ENCODE measurements at regions not wholly inside any gene's neighbourhood (a gene's known extent, or its start where the extent isn't known, plus 50 kb on each side); places are given as distances from the start of the nearest gene placed in this dataset.

DNA sequence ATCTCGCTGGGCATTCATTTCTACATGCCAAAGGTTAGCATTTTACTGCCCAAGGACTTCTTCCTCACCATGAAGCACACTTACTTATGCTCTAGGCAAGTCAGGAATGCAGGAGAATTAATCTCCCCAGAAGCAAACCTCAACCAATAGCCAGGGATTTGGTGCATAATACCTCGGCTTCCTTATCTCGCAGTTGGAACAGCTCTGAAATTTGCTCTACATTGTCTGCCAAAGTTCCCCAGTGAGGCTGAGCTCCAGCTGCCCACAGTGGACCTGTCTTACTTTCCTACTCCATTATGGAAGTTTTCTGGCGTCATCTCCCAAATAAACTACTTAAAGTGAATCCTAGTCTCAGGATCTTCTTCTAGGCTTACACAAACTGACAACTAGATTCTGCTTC, 57.6 kb upstream of the PPM1J start (continued):
- TF ChIP-seq, protein P1, sequence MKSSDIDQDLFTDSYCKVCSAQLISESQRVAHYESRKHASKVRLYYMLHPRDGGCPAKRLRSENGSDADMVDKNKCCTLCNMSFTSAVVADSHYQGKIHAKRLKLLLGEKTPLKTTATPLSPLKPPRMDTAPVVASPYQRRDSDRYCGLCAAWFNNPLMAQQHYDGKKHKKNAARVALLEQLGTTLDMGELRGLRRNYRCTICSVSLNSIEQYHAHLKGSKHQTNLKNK (CRISPR knock-in tag; IDR thresholded peaks at IDR 0.05): no peak
- no peak for TF ChIP-seq GABPB1 (CRISPR knock-in tag; IDR thresholded peaks at IDR 0.05)

GRCh38 chr1:112770724-112771123, 55.6 kb upstream of the PPM1J start:
- Mint-ChIP-seq H3K9me3 (peaks cover 31% of the 10 kb centered on the region), H3K27ac (no peak overlapping the region), H3K4me1 (peaks cover 20% of the 10 kb centered on the region), H3K4me3 (no peak overlapping the region), H3K27me3 (ENCODE audit: low read depth) (peaks cover 11% of the 10 kb centered on the region), H3K36me3 (peaks cover 25% of the 10 kb centered on the region)
- CTCF ChIA-PET: interaction anchor here (0.6 to 1.4 kb wide), 3 partner anchors 27 to 34 kb away, joined by 4 to 7 read pairs (median 4); no protein-coding TSS in a partner anchor
- TF ChIP-seq ATF3 (CRISPR knock-in tag; conservative IDR thresholded peaks at IDR 0.05) (no peak), CBFB (CRISPR knock-in tag; IDR thresholded peaks at IDR 0.05; ENCODE audit: low read depth) (no peak), GABPB1 (CRISPR knock-in tag; IDR thresholded peaks at IDR 0.05) (no peak), RORB (CRISPR knock-in tag; IDR thresholded peaks at IDR 0.05) (no peak), ZNF671 (CRISPR knock-in tag; IDR thresholded peaks at IDR 0.05) (no peak), ETV6 (CRISPR knock-in tag; IDR thresholded peaks at IDR 0.05) (no peak), ESRRA (CRISPR knock-in tag; IDR thresholded peaks at IDR 0.05; ENCODE audit: borderline replicate concordance) (no peak), USF1 (CRISPR knock-in tag; IDR thresholded peaks at IDR 0.05) (no peak), SP1 (CRISPR knock-in tag; conservative IDR thresholded peaks at IDR 0.05) (no peak), FOXJ3 (CRISPR knock-in tag; IDR thresholded peaks at IDR 0.05; ENCODE audit: borderline replicate concordance) (no peak), NR1H2 (CRISPR knock-in tag; IDR thresholded peaks at IDR 0.05) (no peak), FOXK1 (CRISPR knock-in tag; IDR thresholded peaks at IDR 0.05) (no peak), ELF4 (CRISPR knock-in tag; IDR thresholded peaks at IDR 0.05; ENCODE audit: low read depth) (no peak)
- TF ChIP-seq, protein P2, sequence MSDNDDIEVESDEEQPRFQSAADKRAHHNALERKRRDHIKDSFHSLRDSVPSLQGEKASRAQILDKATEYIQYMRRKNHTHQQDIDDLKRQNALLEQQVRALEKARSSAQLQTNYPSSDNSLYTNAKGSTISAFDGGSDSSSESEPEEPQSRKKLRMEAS (CRISPR knock-in tag; IDR thresholded peaks at IDR 0.05): no peak
- TF ChIP-seq, protein P1 (CRISPR knock-in tag; IDR thresholded peaks at IDR 0.05): no peak
- POLR2A ChIA-PET: interaction anchor here (1.2 kb wide), 1 partner anchor 12 kb away, joined by 3 read pairs; no protein-coding TSS in a partner anchor
- ATAC-seq (no peak), DNase-seq (ENCODE audit: low spot score) (no peak)

DNA sequence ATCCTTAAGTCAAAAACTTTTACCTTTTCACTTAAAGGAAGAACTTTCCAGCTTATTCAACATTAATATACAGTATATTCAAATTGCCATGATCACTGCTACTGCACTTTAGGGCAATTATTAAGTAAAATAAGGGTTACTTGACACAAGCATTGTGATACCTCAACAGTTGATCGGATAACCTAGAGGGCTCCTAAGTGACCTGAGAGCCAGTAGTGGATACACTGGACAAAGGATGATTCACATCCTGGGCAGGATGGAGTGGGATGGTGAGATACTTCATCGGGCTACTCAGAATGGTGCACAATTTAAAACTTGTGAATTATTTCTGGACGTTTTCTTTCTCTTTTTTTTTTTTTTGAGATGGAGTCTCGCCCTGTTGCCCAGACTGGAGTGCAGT, 54.5 kb upstream of the PPM1J start:
- Mint-ChIP-seq H3K9me3 (peaks cover 34% of the 10 kb centered on the region), H3K27me3 (ENCODE audit: low read depth) (peaks cover 14% of the 10 kb centered on the region), H3K36me3 (peaks cover 26% of the 10 kb centered on the region), H3K4me3 (no peak overlapping the region), H3K27ac (no peak overlapping the region), H3K4me1 (peaks cover 21% of the 10 kb centered on the region)
- DNase-seq (ENCODE audit: low spot score) (no peak), ATAC-seq (no peak)
- ChIA-PET CTCF (no interaction called here), POLR2A (no interaction called here)
- TF ChIP-seq CREM (CRISPR knock-in tag; IDR thresholded peaks at IDR 0.05) (no peak), ZSCAN18 (CRISPR knock-in tag; IDR thresholded peaks at IDR 0.05) (no peak), HMGA2 (CRISPR knock-in tag; IDR thresholded peaks at IDR 0.05) (no peak), GRHL2 (CRISPR knock-in tag; IDR thresholded peaks at IDR 0.05; ENCODE audit: insufficient replicate concordance, severe bottlenecking) (no peak), NFYB (CRISPR knock-in tag; conservative IDR thresholded peaks at IDR 0.05; ENCODE audit: low read depth) (no peak), ZNF219 (CRISPR knock-in tag; IDR thresholded peaks at IDR 0.05; ENCODE audit: borderline replicate concordance) (no peak), ZNF396 (CRISPR knock-in tag; IDR thresholded peaks at IDR 0.05; ENCODE audit: borderline replicate concordance) (no peak), USF1 (CRISPR knock-in tag; IDR thresholded peaks at IDR 0.05) (no peak), HMGXB4 (CRISPR knock-in tag; IDR thresholded peaks at IDR 0.05) (no peak), ZNF121 (CRISPR knock-in tag; IDR thresholded peaks at IDR 0.05) (no peak), TEAD1 (CRISPR knock-in tag; IDR thresholded peaks at IDR 0.05) (no peak)

Measured in WTC11 (cell line).